H1 (cell line): ENCODE measurements at regions not wholly inside any gene's neighbourhood (a gene's known extent, or its start where the extent isn't known, plus 50 kb on each side); places are given as distances from the start of the nearest gene placed in this dataset.

ENCODE experiments used
- CTCF ChIA-PET: fragments of 300-600 bp; sonication (Branson Sonifier 250); formaldehyde crosslinking; loops from one replicate; lab custom pipeline; 2021; ENCODE audit not compliant: partially characterized antibody; lab: Charles Lee
- POLR2A ChIA-PET: fragments of 300-600 bp; sonication (Branson Sonifier 250); formaldehyde crosslinking; loops from one replicate; lab custom pipeline; 2021; ENCODE audit warnings: inconsistent platforms; ENCODE audit not compliant: partially characterized antibody; lab: Charles Lee
- DNase-seq, 2 experiments: peaks; one replicate each; pipeline versions ENCODE4 v3.0.0 to v3.0.0-alpha.2; 2010 to 2022; ENCODE audit warnings: low spot score in 2 of 2, low read depth in 1 of 2, mixed read lengths in 1 of 2
- FAIRE-seq: peaks from 2 replicates; lab custom pipeline; 2011; peaks lifted over from hg19 to GRCh38; lab: Jason Lieb, UNC
- H2AFZ ChIP-seq: 2 replicates; pipeline ENCODE4 v1.8.1; 2012; ENCODE audit warnings: low read length, inconsistent platforms
- H2AK5ac ChIP-seq: 2 replicates; pipeline ENCODE4 v1.6.1; 2013; ENCODE audit warnings: low read depth, low read length
- H2BK120ac ChIP-seq: replicated peaks from 2 replicates; pipeline ENCODE3; 2013; ENCODE audit warnings: low read depth, low read length, inconsistent platforms
- H2BK12ac ChIP-seq: 2 replicates; pipeline ENCODE4 v1.6.1; 2013; ENCODE audit warnings: low read depth, low read length
- H2BK15ac ChIP-seq: 2 replicates; pipeline ENCODE4 v1.6.1; 2013; ENCODE audit warnings: low read length
- H2BK20ac ChIP-seq: 2 replicates; pipeline ENCODE4 v1.6.1; 2013; ENCODE audit warnings: low read length
- H2BK5ac ChIP-seq: 2 replicates; pipeline ENCODE4 v1.6.1; 2013; ENCODE audit warnings: low read depth, low read length
- H3K14ac ChIP-seq: 2 replicates; pipeline ENCODE4 v1.6.1; 2013; ENCODE audit warnings: inconsistent platforms; ENCODE audit not compliant: insufficient read length
- H3K18ac ChIP-seq: 2 replicates; pipeline ENCODE4 v1.6.1; 2013; ENCODE audit warnings: low read length; ENCODE audit errors: extremely low read depth
- H3K23ac ChIP-seq: 2 replicates; pipeline ENCODE4 v1.6.1; 2013; ENCODE audit warnings: inconsistent platforms; ENCODE audit not compliant: insufficient read length
- H3K23me2 ChIP-seq: 2 replicates; pipeline ENCODE4 v1.6.1; 2013; ENCODE audit warnings: low read depth, low read length
- H3K27ac ChIP-seq: 2 replicates; pipeline ENCODE4 v1.6.1; 2011; ENCODE audit warnings: low read depth, low read length, inconsistent platforms
- H3K27me3 ChIP-seq, 4 experiments: replicated peaks in 1 of 4; 1 replicate in 1 of 4; 2 replicates in 3 of 4; pipeline versions ENCODE4 v1.6.1 to v1.8.1; 2011 to 2013; ENCODE audit warnings: low read length in 3 of 4, mild to moderate bottlenecking in 3 of 4, inconsistent platforms in 2 of 4, mixed read lengths in 2 of 4, moderate library complexity in 1 of 4; ENCODE audit not compliant: control insufficient read depth in 3 of 4, insufficient read depth in 3 of 4; ENCODE audit errors: extremely low read depth in 1 of 4
- H3K36me3 ChIP-seq, 4 experiments: 2 replicates each; pipeline versions ENCODE4 v1.6.1 to v1.8.1; 2011 to 2013; ENCODE audit warnings: mild to moderate bottlenecking in 4 of 4, low read length in 3 of 4, moderate library complexity in 2 of 4, control low read depth in 1 of 4, inconsistent platforms in 1 of 4; ENCODE audit not compliant: insufficient read depth in 4 of 4, control insufficient read depth in 2 of 4
- H3K4ac ChIP-seq: replicated peaks from 2 replicates; pipeline ENCODE3; 2013; ENCODE audit warnings: low read length, low read depth, mixed read lengths, inconsistent platforms; ENCODE audit not compliant: insufficient read length
- H3K4me1 ChIP-seq, 4 experiments: replicated peaks in 1 of 4; 1 replicate in 1 of 4; 2 replicates in 3 of 4; pipeline versions ENCODE4 v1.6.1 to v1.8.1; 2011 to 2013; ENCODE audit warnings: low read length in 3 of 4, inconsistent platforms in 2 of 4, mixed read lengths in 1 of 4; ENCODE audit not compliant: insufficient read depth in 4 of 4, control insufficient read depth in 3 of 4
- H3K4me2 ChIP-seq, 2 experiments: 2 replicates each; pipeline versions ENCODE4 v1.6.1 to v1.8.1; 2011 to 2013; ENCODE audit warnings: low read depth in 2 of 2, low read length in 2 of 2, control low read depth in 1 of 2, inconsistent platforms in 1 of 2, mild to moderate bottlenecking in 1 of 2; ENCODE audit not compliant: insufficient read depth in 1 of 2
- H3K4me3 ChIP-seq, 4 experiments: fragments of 200-600, 300-600 bp in 1 of 4; sonication (generic), shearing (Covaris generic), sonication (Bioruptor Twin) in 1 of 4; 2 replicates each; pipeline versions ENCODE4 v1.5.1 to v1.8.1; 2011 to 2016; ENCODE audit warnings: low read length in 4 of 4, low read depth in 3 of 4, control low read depth in 2 of 4, inconsistent platforms in 2 of 4, mild to moderate bottlenecking in 2 of 4, mixed read lengths in 1 of 4, moderate library complexity in 1 of 4; ENCODE audit not compliant: insufficient read depth in 2 of 4; ENCODE audit errors: extremely low read depth in 1 of 4
- H3K56ac ChIP-seq: replicated peaks from 2 replicates; pipeline ENCODE3; 2013; ENCODE audit warnings: low read depth, mild to moderate bottlenecking, mixed read lengths, low read length, inconsistent platforms; ENCODE audit not compliant: insufficient read length
- H3K79me1 ChIP-seq: 2 replicates; pipeline ENCODE4 v1.6.1; 2013; ENCODE audit warnings: low read depth, low read length, control low read depth
- H3K79me2 ChIP-seq, 2 experiments: 2 replicates each; pipeline versions ENCODE4 v1.6.1 to v1.8.1; 2012 to 2013; ENCODE audit warnings: low read length in 2 of 2, mild to moderate bottlenecking in 2 of 2, inconsistent platforms in 1 of 2; ENCODE audit not compliant: insufficient read depth in 2 of 2, control insufficient read depth in 1 of 2
- H3K9ac ChIP-seq, 4 experiments: replicated peaks in 1 of 4; 1 replicate in 1 of 4; 2 replicates in 3 of 4; pipeline versions ENCODE4 v1.6.1 to v1.8.1; 2011 to 2013; ENCODE audit warnings: low read depth in 3 of 4, low read length in 3 of 4, control low read depth in 2 of 4, mild to moderate bottlenecking in 2 of 4, moderate library complexity in 2 of 4, inconsistent platforms in 1 of 4; ENCODE audit errors: extremely low read depth in 1 of 4
- H3K9me3 ChIP-seq, 2 experiments: 2 replicates each; pipeline versions ENCODE4 v1.6.1 to v1.8.1; 2012 to 2013; ENCODE audit warnings: mild to moderate bottlenecking in 2 of 2, moderate library complexity in 2 of 2, control low read depth in 1 of 2, inconsistent platforms in 1 of 2, low read depth in 1 of 2, low read length in 1 of 2, mixed read lengths in 1 of 2; ENCODE audit not compliant: insufficient read depth in 2 of 2
- H4K20me1 ChIP-seq, 2 experiments: replicated peaks in 1 of 2; 2 replicates each; pipeline versions ENCODE3 to v1.8.1; 2011 to 2013; ENCODE audit warnings: inconsistent platforms in 2 of 2, low read length in 2 of 2, mild to moderate bottlenecking in 1 of 2; ENCODE audit not compliant: insufficient read depth in 2 of 2, control insufficient read depth in 1 of 2
- H4K5ac ChIP-seq: 2 replicates; pipeline ENCODE4 v1.6.1; 2013; ENCODE audit warnings: low read length, low read depth, mixed read lengths, inconsistent platforms; ENCODE audit not compliant: insufficient read length
- H4K8ac ChIP-seq: 2 replicates; pipeline ENCODE4 v1.8.0; 2013; ENCODE audit warnings: mild to moderate bottlenecking, moderate library complexity, low read length, inconsistent platforms; ENCODE audit not compliant: insufficient read depth; ENCODE audit errors: extremely low read depth
- H4K91ac ChIP-seq: replicated peaks from 2 replicates; pipeline ENCODE3; 2013; ENCODE audit warnings: low read length, mixed read lengths, inconsistent platforms; ENCODE audit not compliant: insufficient read length
- BCL11A ChIP-seq, 2 experiments: IDR thresholded peaks; one replicate each; pipeline ENCODE4 v1.6.1; 2011; ENCODE audit warnings: low read depth in 2 of 2, low read length in 2 of 2, mild to moderate bottlenecking in 2 of 2
- FOSL1 ChIP-seq: IDR thresholded peaks from 2 replicates; pipeline ENCODE4 v1.6.1; 2011; ENCODE audit warnings: mild to moderate bottlenecking, low read depth, low read length, moderate library complexity; ENCODE audit not compliant: insufficient read depth
- GABPA ChIP-seq: IDR thresholded peaks from 2 replicates; pipeline ENCODE4 v1.6.1; 2011; ENCODE audit warnings: mild to moderate bottlenecking, low read length, moderate library complexity, borderline replicate concordance; ENCODE audit not compliant: insufficient read depth
- HDAC6 ChIP-seq: IDR thresholded peaks from one replicate; pipeline ENCODE4 v1.7.1; 2012; ENCODE audit warnings: low read depth, mild to moderate bottlenecking, inconsistent platforms, low read length, moderate library complexity
- JUND ChIP-seq: IDR thresholded peaks from 2 replicates; pipeline ENCODE4 v1.6.1; 2011; ENCODE audit warnings: mild to moderate bottlenecking, improper control_type of control experiment, low read length
- POLR2AphosphoS5 ChIP-seq: IDR thresholded peaks from 2 replicates; pipeline ENCODE4 v1.6.1; 2011; ENCODE audit warnings: low read depth, low read length
- POU5F1 ChIP-seq: IDR thresholded peaks from 2 replicates; pipeline ENCODE4 v1.6.1; 2011; ENCODE audit warnings: low read depth, mild to moderate bottlenecking, low read length, moderate library complexity
- TAF7 ChIP-seq: optimal IDR thresholded peaks from 2 replicates; pipeline ENCODE3; 2011; ENCODE audit warnings: low read depth, mild to moderate bottlenecking, inconsistent platforms, low read length, moderate library complexity, borderline replicate concordance
- YY1 ChIP-seq: IDR thresholded peaks from 2 replicates; pipeline ENCODE4 v1.6.1; 2011; ENCODE audit warnings: low read depth, mild to moderate bottlenecking, low read length
- WGBS, 2 experiments: shearing (Covaris generic) in 1 of 2; methylation state at CpG; one replicate each; pipeline versions ENCODE4 v1.1.6 to v1.1.7; 2013 to 2015; ENCODE audit warnings: low lambda C conversion rate in 2 of 2, mixed read lengths in 2 of 2, inconsistent platforms in 1 of 2, low coverage in 1 of 2, missing lambda C conversion rate in 1 of 2; ENCODE audit not compliant: insufficient replicate concordance in 2 of 2, insufficient coverage in 1 of 2, insufficient read length in 1 of 2; ENCODE audit errors: extremely low coverage in 1 of 2, missing lambda C conversion rate in 1 of 2; 5-methylcytosine and 5-hydroxymethylcytosine counted together

DNA sequence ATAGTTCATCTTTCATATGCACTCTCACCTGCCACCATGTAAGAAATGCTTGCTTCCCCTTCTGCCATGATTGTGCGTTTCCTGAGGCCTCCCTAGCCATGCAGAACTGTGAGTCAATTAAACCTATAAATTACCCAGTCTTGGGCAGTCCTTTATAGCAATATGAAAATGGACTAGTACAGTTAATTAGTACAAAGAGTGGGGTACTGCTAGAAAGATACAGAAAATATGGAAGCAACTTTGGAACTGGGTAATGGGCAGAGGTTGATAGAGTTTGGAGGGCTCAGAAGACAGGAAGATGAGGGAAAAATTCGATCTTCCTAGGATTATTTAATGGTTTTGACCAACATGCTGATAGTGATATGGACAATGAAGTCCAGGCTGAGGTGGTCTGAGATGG lies 246.9 kb downstream of the CGGBP1 start:
- Histone ChIP-seq H3K4me2 (no peak overlapping the region), H2AK5ac (no peak overlapping the region), H3K14ac (no peak overlapping the region), H3K4me3 (no peak overlapping the region), H3K27me3 (no peaks in the 10 kb centered on the region), H3K36me3 (no peaks in the 10 kb centered on the region), H3K56ac (no peak overlapping the region), H2AFZ (no peak overlapping the region), H2BK15ac (no peak overlapping the region), H3K4ac (no peak overlapping the region), H2BK5ac (no peak overlapping the region), H4K5ac (no peak overlapping the region), H3K23ac (no peak overlapping the region), H2BK20ac (no peak overlapping the region), H3K27ac (no peak overlapping the region), H3K9me3 (peaks cover 0 to 7% of the 10 kb centered on the region in 2 experiments; a peak in 1 of 4 replicates), H3K9ac (no peak overlapping the region), H2BK120ac (no peak overlapping the region), H3K23me2 (no peaks in the 10 kb centered on the region), H2BK12ac (no peak overlapping the region), H3K18ac (no peak overlapping the region), H4K8ac (no peak overlapping the region), H3K4me1 (no peaks in the 10 kb centered on the region), H3K79me2 (no peaks in the 10 kb centered on the region), H3K79me1 (no peaks in the 10 kb centered on the region), H4K20me1 (no peaks in the 10 kb centered on the region), H4K91ac (no peak overlapping the region)
- FAIRE-seq (no peak), DNase-seq (no peak)
- 90% methylated on average over 2 of the region's 2 CpGs; no CpG with 5 or more reads in 1 of the 2 experiments for WGBS, 2 experiments
- ChIA-PET CTCF (no interaction called here), POLR2A (no interaction called here)
- TF ChIP-seq POLR2AphosphoS5 (no peak), FOSL1 (no peak), POU5F1 (no peak), HDAC6 (no peak), GABPA (no peak), YY1 (no peak), TAF7 (no peak), BCL11A (IDR thresholded peaks at IDR 0.05; ENCODE audit: low read depth in 2 of 2, low read length in 2 of 2) (no peak), JUND (no peak)
